ENCODE measurements at regions not wholly inside any gene's neighbourhood (a gene's known extent, or its start where the extent isn't known, plus 50 kb on each side); places are given as distances from the start of the nearest gene placed in this dataset.
"Not testable (repeated sequence)": the region's sequence is repeated elsewhere in the genome, so short reads cannot be mapped to it uniquely, and the experiment has no call there.

GRCh38 chr15:79769933-79770759, 126.7 kb downstream of the MTHFS start:
- DNase-seq (ENCODE audit: low spot score), result no peak

DNA sequence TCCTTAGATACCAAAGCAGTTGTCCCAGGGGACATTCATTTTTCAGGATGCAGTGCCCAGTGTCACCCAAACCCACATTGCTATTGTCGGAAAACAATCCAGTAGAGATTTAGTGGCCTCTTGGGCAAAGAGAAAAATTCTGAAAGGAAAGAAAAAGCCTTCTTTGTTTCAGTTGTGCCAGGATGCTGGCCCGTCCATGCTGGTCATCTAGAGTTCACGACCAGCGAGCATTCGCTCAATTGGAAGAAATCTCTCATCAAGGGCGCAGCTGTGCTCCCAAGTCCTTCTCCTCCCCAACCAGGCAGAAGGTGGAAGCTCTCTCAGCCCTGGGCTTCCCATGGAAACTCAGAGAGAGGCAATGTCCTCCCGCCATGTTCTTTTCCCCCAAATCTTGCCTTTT, 123.7 kb downstream of the MTHFS start:
- DNase-seq (ENCODE audit: low spot score), result no peak

DNA sequence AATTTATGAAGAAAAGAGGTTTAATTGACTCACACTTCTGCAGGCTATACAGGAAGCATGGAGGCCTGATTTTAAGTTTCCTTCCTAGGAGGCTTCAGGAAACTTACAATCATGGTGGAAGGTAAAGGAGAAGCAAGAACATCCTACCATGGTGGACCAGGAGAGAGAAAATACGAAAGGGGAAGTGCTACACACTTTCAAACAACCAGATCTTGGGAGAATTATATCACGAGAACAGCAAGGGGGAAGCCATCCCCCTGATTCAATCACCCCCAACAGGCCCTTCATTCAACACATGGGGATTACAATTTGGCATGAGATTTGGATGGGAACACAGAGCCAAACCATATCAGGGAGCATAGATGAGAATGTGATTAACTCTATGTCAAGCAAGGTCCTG, 121.0 kb downstream of the MTHFS start:
- no peak for DNase-seq (ENCODE audit: low spot score)

- DNase-seq (ENCODE audit: low spot score), result no peak
Measured at GRCh38 chr15:79777916-79778315, 118.9 kb downstream of the MTHFS start.

DNA sequence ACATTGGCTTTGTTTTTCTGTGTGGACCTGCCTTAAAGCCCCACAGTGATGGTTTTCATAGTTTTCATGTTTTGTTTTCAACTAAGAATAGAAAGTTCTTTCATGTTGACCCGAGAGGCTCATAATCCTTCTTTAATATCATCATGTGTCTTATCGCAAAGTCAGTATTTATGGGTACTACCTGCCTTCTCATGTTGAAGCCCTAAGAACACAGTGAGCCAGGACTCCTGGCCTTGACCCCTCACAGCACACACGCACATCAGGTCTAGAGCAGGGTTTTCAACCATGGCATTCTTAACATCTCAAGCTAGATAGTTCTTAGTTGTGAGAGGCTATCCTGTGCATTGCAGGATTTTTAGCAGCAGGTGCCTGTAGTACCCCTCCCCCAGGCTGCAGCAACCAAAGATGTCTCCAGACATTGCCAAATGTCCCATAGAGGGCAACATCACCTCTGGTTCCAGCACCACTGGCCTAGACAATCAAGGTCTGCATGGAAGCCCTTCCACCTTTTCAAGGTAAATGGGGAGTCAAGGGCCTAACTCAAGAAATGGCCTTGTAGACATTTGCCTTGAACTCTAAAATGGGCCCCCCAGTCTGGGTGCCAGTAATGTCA, 118.3 kb downstream of the MTHFS start:
- no peak for DNase-seq (ENCODE audit: low spot score)

DNA sequence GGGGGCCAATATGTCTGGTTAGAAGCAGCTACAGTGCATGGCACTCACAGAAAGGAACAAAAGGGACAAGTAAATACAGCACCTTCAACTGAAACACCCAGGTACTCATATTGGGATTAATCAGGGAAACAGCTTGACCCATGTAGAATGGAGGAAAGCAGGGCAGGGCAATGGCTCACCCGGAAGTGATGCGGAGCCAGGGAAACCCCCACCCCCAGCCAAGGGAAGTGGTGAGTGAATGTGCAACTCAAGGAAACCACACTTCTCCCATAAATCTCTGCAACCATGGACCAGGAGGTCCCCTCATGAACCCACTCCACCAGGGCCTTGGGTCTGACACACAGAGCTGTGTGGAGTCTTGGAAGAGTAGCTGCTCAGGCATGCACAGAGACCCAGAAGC, 117.1 kb downstream of the MTHFS start:
- DNase-seq (ENCODE audit: low spot score), result peak; percentile 64

DNA sequence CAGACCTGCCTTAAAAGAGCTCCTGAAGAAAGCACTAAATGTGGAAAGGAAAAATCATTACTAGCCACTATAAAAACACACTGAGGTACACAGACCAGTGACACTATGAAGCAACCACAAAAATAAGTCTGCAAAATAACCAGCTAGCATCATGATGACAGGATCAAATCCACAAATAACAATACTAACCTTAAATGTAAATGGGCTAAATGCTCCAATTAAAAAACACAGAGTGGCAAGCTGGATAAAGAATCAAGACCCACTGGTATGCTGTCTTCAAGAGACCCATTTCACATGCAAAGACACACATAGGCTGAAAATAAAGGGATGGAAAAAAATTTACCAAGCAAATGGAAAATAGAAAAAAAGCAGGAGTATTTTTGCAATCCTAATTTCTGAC, 114.5 kb downstream of the MTHFS start:
- not testable (repeated sequence) for DNase-seq (ENCODE audit: low spot score)

Data from activated CD4-positive, alpha-beta T cell treated with anti-CD3 and anti-CD28 coated beads, Interleukin-2, Interleukin-4, amounts not matched to agents 100 ng/mL and 50 ng/mL, durations not matched to agents 16 hours and 8 hours (primary cell).